K562 (cell line): ENCODE measurements at regions not wholly inside any gene's neighbourhood (a gene's known extent, or its start where the extent isn't known, plus 50 kb on each side); places are given as distances from the start of the nearest gene placed in this dataset.

Experiments
- ATAC-seq: fragments of 200-7000 bp; cut with Tn5 transposase; 3 replicates; pipeline ENCODE4 v1.9.1; 2020; ENCODE audit warnings: moderate library complexity
- BruUV-seq: library from RNA; stranded (reverse); fragments of 400-500 nt; replicated peaks from 2 replicates; lab custom pipeline; 2021; lab: Mats Ljungman, UMichigan
- CTCF ChIA-PET: fragments of 300-600 bp; formaldehyde crosslinking; extraction: SDS; loops from one replicate; lab custom pipeline; 2021; ENCODE audit warnings: low intra/inter-chr PET ratio; lab: Yijun Ruan, JAX
- POLR2A ChIA-PET: fragments of 300-600, 350-650 bp; sonication (Branson Sonifier 250); formaldehyde crosslinking; extraction: SDS; loops from one replicate; lab custom pipeline; 2021; ENCODE audit warnings: antibody characterized with exemption, inconsistent platforms; lab: Yijun Ruan, JAX
- DNase-seq, 4 experiments: peaks; one replicate each; pipeline versions ENCODE4 v3.0.0 to v3.0.0-alpha.2; 2011 to 2018; ENCODE audit warnings: low spot score in 3 of 4, mixed read lengths in 3 of 4; ENCODE audit errors: extremely low read depth in 1 of 4
- FAIRE-seq: peaks from 2 replicates; lab custom pipeline; 2011; peaks lifted over from hg19 to GRCh38; lab: Jason Lieb, UNC
- H2AFZ ChIP-seq: 2 replicates; pipeline ENCODE4 v1.6.0; 2011; ENCODE audit warnings: low read depth, low read length, control low read depth, inconsistent platforms
- H3K27ac ChIP-seq: fragments of 200-600 bp; 3 replicates; pipeline ENCODE4 v1.8.0; 2011; ENCODE audit warnings: low read depth, mild to moderate bottlenecking, control low read depth, inconsistent platforms, low read length, moderate library complexity, mixed read lengths; ENCODE audit errors: extremely low read depth
- H3K27me3 ChIP-seq, 2 experiments: fragments of 300-600 bp in 1 of 2; 2 replicates in 1 of 2; 3 replicates in 1 of 2; pipeline versions ENCODE4 v1.6.0 to v1.8.0; 2011; ENCODE audit warnings: inconsistent platforms in 2 of 2, low read length in 2 of 2, mild to moderate bottlenecking in 1 of 2, mixed read lengths in 1 of 2, moderate library complexity in 1 of 2; ENCODE audit not compliant: control insufficient read depth in 2 of 2, insufficient read depth in 2 of 2
- H3K36me3 ChIP-seq: fragments of 300-600 bp; 3 replicates; pipeline ENCODE4 v1.8.0; 2011; ENCODE audit warnings: mild to moderate bottlenecking, low read length, inconsistent platforms; ENCODE audit not compliant: control insufficient read depth, insufficient read depth
- H3K4me1 ChIP-seq, 2 experiments: fragments of 200-600 bp in 1 of 2; replicated peaks in 1 of 2; 2 replicates in 1 of 2; 3 replicates in 1 of 2; pipeline versions ENCODE4 v1.5.1 to v1.8.0; 2011; ENCODE audit warnings: inconsistent platforms in 2 of 2, low read length in 2 of 2, mild to moderate bottlenecking in 1 of 2, mixed read lengths in 1 of 2, moderate library complexity in 1 of 2; ENCODE audit not compliant: control insufficient read depth in 2 of 2, insufficient read depth in 2 of 2
- H3K4me2 ChIP-seq: 2 replicates; pipeline ENCODE4 v1.6.1; 2011; ENCODE audit warnings: low read length, control low read depth, inconsistent platforms, mixed read lengths; ENCODE audit not compliant: insufficient read depth
- H3K4me3 ChIP-seq: fragments of 200-600 bp; sonication (generic), shearing (Covaris generic); 2 replicates; pipeline ENCODE4 v1.5.1; 2016; ENCODE audit warnings: control low read depth, inconsistent platforms
- H3K79me2 ChIP-seq: fragments of 200-600 bp; 3 replicates; pipeline ENCODE4 v1.8.0; 2011; ENCODE audit warnings: low read length, inconsistent platforms; ENCODE audit not compliant: control insufficient read depth, insufficient read depth
- H3K9ac ChIP-seq, 2 experiments: 2 replicates each; pipeline versions ENCODE4 v1.6.0 to v1.6.1; 2011; ENCODE audit warnings: low read depth in 2 of 2, low read length in 2 of 2, control low read depth in 1 of 2, inconsistent platforms in 1 of 2, mild to moderate bottlenecking in 1 of 2, mixed read lengths in 1 of 2; ENCODE audit not compliant: insufficient read depth in 1 of 2
- H3K9me1 ChIP-seq: one replicate; pipeline ENCODE4 v1.6.0; 2011; ENCODE audit warnings: inconsistent platforms, mild to moderate bottlenecking, low read length, moderate library complexity; ENCODE audit not compliant: control insufficient read depth, insufficient read depth
- H3K9me3 ChIP-seq: replicated peaks from 2 replicates; pipeline ENCODE4 v1.5.1; 2011; ENCODE audit warnings: low read depth, low read length, inconsistent platforms; ENCODE audit not compliant: control insufficient read depth, insufficient read depth
- H4K20me1 ChIP-seq: replicated peaks from 2 replicates; pipeline ENCODE4 v1.6.1; 2011; ENCODE audit warnings: low read length, inconsistent platforms, mixed read lengths; ENCODE audit not compliant: control insufficient read depth, insufficient read depth
- ATF1 ChIP-seq, 2 experiments: fragments of 450-650 bp in 1 of 2; IDR thresholded peaks; 2 replicates each; pipeline ENCODE4 v1.6.1; 2016; ENCODE audit warnings: missing compliant biosample characterization in 1 of 2, missing genetic modification characterization in 1 of 2
- CREB1 ChIP-seq, 2 experiments: sonication (generic) in 1 of 2; formaldehyde crosslinking in 1 of 2; IDR thresholded peaks; 2 replicates each; pipeline versions ENCODE4 v1.6.1 to v1.8.0; 2012 to 2022; ENCODE audit warnings: inconsistent platforms in 1 of 2, mild to moderate bottlenecking in 1 of 2, missing genetic modification reagents in 1 of 2, moderate library complexity in 1 of 2
- DPF2 ChIP-seq: fragments of 450-650 bp; IDR thresholded peaks from 2 replicates; pipeline ENCODE4 v1.6.1; 2016
- FOXP4 ChIP-seq: sonication (generic); formaldehyde crosslinking; IDR thresholded peaks from 2 replicates; pipeline ENCODE4 v1.8.0; 2022; ENCODE audit warnings: mild to moderate bottlenecking, missing genetic modification reagents, borderline replicate concordance
- POLR3A ChIP-seq: IDR thresholded peaks from 2 replicates; pipeline ENCODE4 v1.6.1; 2011; ENCODE audit warnings: borderline replicate concordance, mild to moderate bottlenecking, moderate library complexity; ENCODE audit not compliant: insufficient read length, insufficient read depth; ENCODE audit errors: extremely low read depth
- SMARCA4 ChIP-seq: fragments of 450-650 bp; IDR thresholded peaks from 2 replicates; pipeline ENCODE4 v1.6.1; 2016
- ZNF232 ChIP-seq: sonication (generic); formaldehyde crosslinking; IDR thresholded peaks from 2 replicates; pipeline ENCODE4 v1.8.0; 2022; ENCODE audit warnings: mild to moderate bottlenecking, missing genetic modification reagents
- WGBS: fragments of 100-300 bp; shearing (Covaris generic); methylation state at CpG from one replicate; pipeline ENCODE4 v1.1.6; 2016; ENCODE audit warnings: low coverage, mixed read lengths; ENCODE audit not compliant: insufficient coverage; ENCODE audit errors: missing lambda C conversion rate; 5-methylcytosine and 5-hydroxymethylcytosine counted together
- in situ Hi-C: fragments of 300-500 bp; cut with MboI; formaldehyde crosslinking; loops from 4 replicates; pipeline ENCODE4 v1.15.0; 2018; ENCODE audit warnings: inconsistent platforms, mixed read lengths
- intact Hi-C: fragments of 100-400 bp; cut with micrococcal nuclease; formaldehyde crosslinking; loops from 2 replicates; pipeline ENCODE4 v1.14.2; 2022

DNA sequence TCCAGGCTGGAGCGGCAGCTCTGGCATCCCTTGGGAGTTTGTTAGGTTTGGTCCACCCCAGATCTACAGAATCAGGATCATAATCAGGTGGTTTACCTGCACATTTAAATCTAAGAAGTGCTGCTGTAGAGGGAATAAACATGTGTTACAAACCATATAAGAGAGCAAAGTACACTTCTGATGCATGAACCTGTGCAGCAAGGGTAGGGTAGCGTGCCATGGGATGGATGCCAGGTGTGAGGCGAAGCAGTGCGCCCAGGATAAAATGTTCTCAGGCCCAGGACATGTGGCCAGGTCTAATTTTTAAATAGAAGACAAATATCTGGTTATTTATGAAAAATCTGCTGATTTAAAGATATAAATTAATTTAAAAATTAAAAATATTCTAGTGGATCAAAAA, 308.8 kb upstream of the USP24 start:
- no peaks in the 10 kb centered on the region for H3K36me3 ChIP-seq

More for the DNA sequence above, 308.8 kb upstream of the USP24 start:
- CTCF ChIA-PET, result no interaction called here
- BruUV-seq, result no TSS peak
- intact Hi-C loops, result no loop called here
- H3K27me3 ChIP-seq, result no peaks in the 10 kb centered on the region
- H3K9me1 ChIP-seq, result no peaks in the 10 kb centered on the region
- no peak overlapping the region for H2AFZ ChIP-seq
- ATAC-seq, result no peak
- no peak for DNase-seq
- no peak overlapping the region for H3K9ac ChIP-seq
- WGBS, result 0% methylated on average over 4 of the region's 4 CpGs
- no peaks in the 10 kb centered on the region for H4K20me1 ChIP-seq
- no peaks in the 10 kb centered on the region for H3K79me2 ChIP-seq
- no peaks in the 10 kb centered on the region for H3K4me1 ChIP-seq
- no peak for FAIRE-seq
- no peak overlapping the region for H3K4me2 ChIP-seq
- in situ Hi-C loops, result no loop called here
- POLR2A ChIA-PET, result no interaction called here
- H3K4me3 ChIP-seq, result no peak overlapping the region
- TF ChIP-seq DPF2 (no peak), FOXP4 (no peak), POLR3A (no peak), ZNF232 (CRISPR knock-in tag) (no peak), CREB1 (IDR thresholded peaks at IDR 0.05) (no peak), CREB1 (CRISPR knock-in tag; IDR thresholded peaks at IDR 0.05) (no peak), SMARCA4 (no peak), ATF1 (CRISPR knock-in tag; IDR thresholded peaks at IDR 0.05) (no peak), ATF1 (tag; IDR thresholded peaks at IDR 0.05) (no peak)
- no peaks in the 10 kb centered on the region for H3K9me3 ChIP-seq
- H3K27ac ChIP-seq, result no peak overlapping the region
